ENCODE measurements at regions not wholly inside any gene's neighbourhood (a gene's known extent, or its start where the extent isn't known, plus 50 kb on each side); places are given as distances from the start of the nearest gene placed in this dataset.

GRCh38 chr7:21367537-21367936, 60.3 kb upstream of the SP4 start:
- DNase-seq, result no peak

GRCh38 chr7:21368317-21368716, 59.6 kb upstream of the SP4 start:
- peak; percentile 64 for DNase-seq

- peak; percentile 74 for DNase-seq
Observed at GRCh38 chr7:21370283-21370982, 57.5 kb upstream of the SP4 start.

- no peak for DNase-seq
Observed at GRCh38 chr7:21371360-21371759, 56.5 kb upstream of the SP4 start.

- DNase-seq, result no peak
Observed at GRCh38 chr7:21373031-21373430, 54.9 kb upstream of the SP4 start.

- DNase-seq, result no peak
Observed at GRCh38 chr7:21374134-21374533, 53.7 kb upstream of the SP4 start.

GRCh38 chr7:21377545-21377944, 50.3 kb upstream of the SP4 start:
- no peak for DNase-seq
